ENCODE measurements at regions not wholly inside any gene's neighbourhood (a gene's known extent, or its start where the extent isn't known, plus 50 kb on each side); places are given as distances from the start of the nearest gene placed in this dataset.

GRCh38 chr13:40470660-40471059 is 195.8 kb downstream of the FOXO1 start:
- TF ChIP-seq, protein P1, sequence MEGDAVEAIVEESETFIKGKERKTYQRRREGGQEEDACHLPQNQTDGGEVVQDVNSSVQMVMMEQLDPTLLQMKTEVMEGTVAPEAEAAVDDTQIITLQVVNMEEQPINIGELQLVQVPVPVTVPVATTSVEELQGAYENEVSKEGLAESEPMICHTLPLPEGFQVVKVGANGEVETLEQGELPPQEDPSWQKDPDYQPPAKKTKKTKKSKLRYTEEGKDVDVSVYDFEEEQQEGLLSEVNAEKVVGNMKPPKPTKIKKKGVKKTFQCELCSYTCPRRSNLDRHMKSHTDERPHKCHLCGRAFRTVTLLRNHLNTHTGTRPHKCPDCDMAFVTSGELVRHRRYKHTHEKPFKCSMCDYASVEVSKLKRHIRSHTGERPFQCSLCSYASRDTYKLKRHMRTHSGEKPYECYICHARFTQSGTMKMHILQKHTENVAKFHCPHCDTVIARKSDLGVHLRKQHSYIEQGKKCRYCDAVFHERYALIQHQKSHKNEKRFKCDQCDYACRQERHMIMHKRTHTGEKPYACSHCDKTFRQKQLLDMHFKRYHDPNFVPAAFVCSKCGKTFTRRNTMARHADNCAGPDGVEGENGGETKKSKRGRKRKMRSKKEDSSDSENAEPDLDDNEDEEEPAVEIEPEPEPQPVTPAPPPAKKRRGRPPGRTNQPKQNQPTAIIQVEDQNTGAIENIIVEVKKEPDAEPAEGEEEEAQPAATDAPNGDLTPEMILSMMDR (conservative IDR thresholded peaks at IDR 0.05): no peak
- no peak for TF ChIP-seq ZFX (IDR thresholded peaks at IDR 0.05)

All from C4-2B (cell line).